HT-29 (cell line): ENCODE measurements at regions not wholly inside any gene's neighbourhood (a gene's known extent, or its start where the extent isn't known, plus 50 kb on each side); places are given as distances from the start of the nearest gene placed in this dataset.

ENCODE experiments used
- DNase-seq: peaks from one replicate; pipeline ENCODE4 v3.0.0-alpha.2; 2015; ENCODE audit warnings: low spot score

DNA sequence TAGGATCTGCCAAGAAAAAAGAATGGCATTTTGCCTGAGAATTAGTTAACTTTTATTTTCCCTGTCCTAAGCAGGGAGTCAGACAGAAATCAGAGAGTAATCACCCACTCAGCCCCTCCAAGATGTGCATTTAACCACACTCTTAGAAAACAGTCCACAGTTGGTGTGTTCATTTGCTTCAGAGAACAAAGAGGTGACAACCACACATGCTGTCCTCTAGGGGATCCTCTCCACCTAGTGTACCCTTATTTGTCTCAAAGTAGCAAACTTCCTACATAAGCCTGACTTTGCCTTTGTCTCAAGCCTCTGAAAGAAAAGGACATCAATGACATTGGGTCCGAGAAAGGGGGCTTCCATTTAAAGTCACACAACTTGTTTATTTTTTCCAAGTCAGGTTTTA lies 107.0 kb upstream of the RFC3 start:
- DNase-seq = no peak

DNA sequence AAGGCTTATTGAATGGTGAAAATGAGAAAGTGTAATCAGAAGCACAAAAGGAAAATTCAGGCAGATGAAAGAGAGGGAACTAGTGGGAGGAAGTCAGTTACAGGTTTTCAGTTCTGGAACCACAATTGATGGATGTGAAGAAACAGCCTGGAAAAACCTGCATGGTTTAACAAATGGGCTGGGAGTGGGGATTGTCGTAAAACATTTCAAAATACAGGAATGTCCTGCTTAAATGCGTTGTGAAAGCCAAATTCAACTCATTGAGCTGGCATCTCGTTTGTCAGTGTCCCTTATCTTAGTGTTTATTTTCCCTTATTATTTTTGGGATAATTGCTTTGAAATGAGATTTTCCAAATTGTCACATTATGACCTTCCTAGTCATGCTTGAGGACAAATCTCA lies 106.5 kb upstream of the RFC3 start:
- DNase-seq = no peak

DNA sequence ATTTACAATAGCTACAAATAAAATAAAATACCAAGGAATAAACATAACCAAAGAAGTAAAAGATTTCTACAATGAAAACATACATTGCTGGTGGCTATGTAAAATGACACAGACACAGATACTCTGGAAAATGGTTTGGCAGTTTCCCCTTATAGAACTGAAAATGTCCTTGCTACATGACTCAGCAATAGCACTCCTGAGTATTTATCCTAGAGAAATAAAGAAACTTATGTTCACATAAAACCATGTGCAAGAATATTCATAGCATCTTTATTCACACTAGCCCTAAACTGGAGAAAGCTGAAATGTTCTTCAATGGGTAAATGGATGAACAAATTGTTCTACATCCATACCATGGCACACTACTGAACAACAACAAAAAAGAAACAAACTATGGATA lies 100.2 kb upstream of the RFC3 start:
- no peak for DNase-seq

DNA sequence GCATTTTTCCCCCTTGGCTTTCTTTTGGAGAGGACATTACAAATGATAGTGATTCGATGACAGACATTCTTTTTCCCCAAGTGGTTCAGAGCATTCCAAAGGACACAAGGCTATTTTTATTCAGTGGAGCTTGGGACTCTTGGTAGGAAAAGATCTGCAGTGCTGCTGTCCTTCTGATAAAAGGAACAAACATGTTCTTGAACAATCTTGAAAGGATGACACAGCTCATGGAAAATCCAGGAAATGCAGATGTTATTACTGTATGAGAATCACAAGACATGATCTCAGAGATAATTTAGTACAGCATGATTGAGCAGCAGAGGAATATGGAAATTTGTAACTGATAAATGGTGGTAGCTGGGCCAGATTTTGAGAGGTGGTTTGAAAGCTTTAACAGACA lies 96.2 kb upstream of the RFC3 start:
- no peak for DNase-seq

DNA sequence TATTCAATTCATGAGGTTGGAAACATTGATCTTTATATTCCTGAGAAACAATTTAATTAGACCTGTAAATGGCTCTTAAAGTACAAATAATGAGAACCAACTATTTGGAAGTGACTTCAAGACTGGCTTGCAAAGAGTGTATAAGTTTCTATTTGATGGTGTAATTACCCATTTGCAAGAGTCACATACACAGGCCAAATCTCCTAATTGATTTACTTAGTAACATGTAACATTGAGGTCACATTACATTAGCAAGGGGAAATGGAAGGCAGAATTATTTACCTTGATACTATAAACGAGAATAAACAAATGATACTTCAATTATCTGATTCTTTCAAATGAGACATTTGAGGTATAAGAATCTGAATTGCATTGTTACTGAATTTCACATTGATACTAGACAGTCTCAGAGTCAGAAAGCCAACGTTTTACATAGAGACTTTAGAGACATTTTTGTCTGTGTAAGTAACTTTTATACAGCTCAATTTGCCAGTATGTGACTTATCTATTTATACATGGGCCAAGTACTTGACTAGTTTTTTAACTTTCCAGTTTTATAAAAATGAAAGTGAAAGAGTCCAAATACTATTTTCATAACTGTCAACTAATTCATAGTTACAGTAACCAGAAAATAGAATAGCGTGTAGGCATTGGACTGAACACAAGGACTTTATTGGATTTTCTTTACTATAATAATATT lies 95.6 kb upstream of the RFC3 start:
- DNase-seq = no peak

DNA sequence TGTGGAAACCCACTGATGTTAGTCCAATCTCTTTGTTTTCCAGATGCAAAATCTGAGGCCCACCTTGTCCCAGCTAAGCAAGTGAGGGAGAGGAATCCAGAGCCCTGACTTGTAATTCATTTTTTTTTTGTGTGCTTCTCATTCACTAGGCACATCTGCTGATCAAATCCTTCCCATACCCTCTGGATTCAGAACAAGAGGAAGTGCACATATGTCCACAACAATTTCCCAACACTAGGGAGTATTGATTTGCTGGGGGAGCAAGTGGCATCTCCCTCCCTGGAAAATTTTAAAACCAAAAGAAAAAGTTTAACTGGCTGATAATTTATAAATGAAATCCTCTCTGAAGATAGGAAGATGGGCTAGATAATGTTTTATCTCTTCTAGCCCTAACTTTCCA lies 94.6 kb upstream of the RFC3 start:
- DNase-seq = no peak

DNA sequence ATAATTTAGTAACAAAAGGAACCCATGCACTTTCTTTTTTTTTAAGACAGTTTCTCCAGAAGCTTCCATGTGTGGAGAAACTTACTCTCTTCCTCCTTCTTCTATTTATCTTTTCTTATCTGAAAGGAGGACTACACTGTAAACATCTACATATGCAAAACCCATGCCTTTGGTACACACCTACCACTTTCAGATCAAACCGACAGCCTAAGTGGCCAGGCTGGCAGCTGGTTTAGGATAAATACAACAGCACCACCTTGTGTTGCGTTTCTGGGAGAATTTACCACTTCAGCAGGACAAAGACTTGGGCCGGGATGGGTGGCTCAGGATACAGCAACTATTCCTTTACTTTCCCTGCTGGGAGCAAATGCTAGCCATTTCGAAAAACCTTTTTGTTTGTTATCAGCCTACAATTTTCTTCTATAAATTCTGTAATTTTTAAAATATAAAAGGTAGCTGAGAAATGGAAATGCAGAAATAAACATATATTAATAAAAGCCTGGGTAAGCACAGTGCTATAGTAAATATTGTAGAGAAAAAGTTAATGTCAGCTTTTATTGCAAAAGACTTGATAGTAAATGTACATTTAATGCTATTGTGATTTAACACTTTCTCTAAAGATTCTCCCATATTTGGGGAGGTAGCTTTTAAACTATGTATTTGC lies 94.0 kb upstream of the RFC3 start:
- DNase-seq = peak; percentile 93

DNA sequence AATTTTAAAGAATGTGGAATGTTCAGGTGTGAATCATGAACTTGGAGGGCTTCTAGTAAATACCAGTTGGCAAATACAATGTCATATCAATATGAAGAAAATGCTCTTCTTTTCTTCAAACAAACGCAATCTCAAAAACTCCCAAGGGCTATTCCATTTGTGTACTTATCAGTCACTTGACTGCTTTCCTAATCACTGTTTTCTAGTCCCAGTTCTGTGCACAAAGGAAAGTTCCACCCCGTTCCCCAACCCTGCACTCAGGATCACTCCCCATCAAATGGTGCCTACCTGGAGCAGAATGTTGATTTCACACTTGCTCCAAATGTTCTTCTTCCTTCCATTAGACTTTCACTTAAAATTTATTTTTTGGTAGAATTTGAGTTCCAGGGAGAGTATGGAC lies 92.6 kb upstream of the RFC3 start:
- no peak for DNase-seq

DNA sequence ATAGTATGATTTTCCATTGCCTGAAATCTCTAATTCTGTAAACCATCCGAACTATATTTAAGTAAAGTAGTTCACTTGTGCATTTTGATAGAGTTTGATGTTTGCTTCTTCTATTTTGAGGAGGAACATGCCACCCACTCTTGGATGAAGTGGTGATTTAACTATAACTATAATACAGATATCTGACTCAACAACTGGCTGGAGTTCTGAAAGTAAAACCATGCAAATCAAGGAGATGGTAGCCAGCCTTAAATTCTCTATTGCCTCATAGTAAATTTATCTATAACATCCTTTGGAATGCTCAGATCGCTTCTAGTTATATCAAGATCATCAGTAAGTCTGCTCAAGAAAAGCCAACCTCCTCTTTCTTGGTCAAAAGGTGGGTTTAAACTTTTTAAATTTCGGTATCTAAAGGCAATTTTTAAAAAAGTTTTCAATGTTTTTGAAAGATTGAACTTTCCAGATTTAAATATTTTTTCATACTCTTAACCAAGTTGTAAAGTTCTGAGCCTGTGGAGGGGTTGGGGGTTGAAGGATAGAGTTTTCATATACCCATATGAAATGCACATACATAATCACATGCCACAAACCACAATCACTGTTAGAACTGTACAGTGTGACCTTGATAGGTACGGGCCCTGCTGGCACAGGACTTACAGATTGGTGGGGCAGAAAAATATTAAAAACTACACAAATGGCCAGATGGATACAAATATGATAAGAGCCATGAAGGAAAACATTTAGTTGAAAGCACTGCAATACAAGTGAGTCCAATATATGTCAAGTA lies 90.5 kb upstream of the RFC3 start:
- DNase-seq = no peak

DNA sequence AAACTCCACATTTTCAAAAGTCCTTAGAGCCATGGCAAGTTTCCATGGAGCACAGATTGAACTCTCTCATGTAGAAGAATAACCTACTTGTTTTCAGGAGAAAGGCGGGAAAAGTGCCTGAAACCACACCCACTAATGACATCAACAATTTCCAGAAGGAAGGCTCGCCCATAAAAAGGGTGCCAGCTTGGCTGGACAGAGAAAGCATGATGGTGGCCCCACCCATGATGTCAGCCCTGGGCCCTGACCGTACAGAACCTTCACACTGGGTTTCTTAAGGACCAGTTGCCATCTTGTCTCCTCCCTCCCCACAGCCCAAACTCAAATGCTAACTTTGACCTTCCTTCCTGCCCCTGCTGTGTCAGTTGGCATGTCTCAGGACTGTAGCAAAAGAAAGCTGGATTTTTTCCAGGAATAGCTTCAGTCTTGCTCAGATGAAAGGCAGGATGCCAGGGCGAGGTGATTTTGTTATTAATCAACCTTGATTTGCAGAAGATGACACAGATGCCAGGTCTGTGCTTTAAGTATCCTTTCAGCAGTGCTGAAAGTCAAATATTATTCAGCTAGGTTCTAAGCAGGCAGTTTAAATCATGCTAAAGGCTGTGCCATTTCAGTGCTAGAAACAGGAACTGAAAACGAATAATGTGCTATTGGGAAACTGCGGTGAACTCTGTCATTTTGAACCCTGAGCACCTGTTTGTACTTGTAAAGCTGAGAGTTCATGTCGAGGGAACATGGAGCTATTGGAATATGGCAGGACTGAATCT lies 89.5 kb upstream of the RFC3 start:
- DNase-seq = no peak

DNA sequence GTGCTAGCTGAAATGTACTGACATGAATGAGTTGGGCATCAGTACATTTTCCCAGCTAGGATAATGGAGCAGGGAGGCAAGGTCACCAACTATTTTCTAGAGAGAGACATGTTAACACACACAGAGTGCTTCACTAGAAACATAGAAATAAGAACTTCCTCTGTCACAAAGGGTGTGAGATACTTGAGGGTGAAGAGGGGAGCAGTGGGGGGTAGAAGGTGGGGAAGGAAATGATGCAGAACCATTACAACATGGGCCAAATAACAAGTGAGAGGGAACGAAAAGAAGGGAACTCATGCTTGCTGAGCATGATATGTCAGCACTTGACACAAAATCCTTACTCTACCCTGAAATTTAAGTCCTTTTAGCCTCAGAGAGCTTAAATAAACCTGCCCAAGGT lies 87.8 kb upstream of the RFC3 start:
- no peak for DNase-seq

DNA sequence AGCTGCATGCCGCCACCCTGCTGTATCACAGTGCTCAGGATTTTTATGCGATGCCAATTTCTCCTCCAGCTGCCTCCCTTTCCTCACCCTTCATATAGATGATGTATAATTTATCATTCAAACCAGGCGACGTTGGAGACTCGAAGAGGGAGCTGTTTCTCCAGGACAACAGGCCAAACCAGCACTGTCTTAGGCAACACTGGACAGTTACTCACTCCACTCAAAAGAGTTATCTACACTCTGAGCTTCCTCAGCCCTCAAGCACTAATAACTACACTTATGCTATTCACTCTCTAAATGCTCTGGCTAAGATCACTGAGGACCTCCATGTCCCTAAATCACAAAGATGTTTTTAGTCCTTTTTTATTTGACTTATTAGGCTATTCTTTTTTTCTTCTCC lies 87.3 kb upstream of the RFC3 start:
- DNase-seq = no peak

DNA sequence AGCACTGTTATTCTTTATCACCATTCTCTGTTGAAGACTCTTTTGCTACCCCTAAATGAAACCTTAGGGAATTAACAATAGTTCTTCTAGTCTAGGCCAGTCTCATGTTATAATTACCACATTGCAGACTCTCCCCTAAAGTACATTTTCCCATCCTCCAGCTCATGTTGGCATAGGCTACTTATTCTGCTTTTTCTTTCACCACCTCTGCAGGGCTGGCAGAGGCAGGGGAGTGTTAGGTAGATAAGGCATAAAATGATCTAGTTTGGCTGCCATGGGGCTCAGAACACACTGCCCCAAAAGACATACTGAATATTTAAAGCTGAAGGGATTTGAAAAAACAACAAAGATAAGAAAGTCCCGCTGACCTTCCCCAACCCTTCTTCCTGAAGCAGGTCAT lies 82.7 kb upstream of the RFC3 start:
- DNase-seq = no peak

DNA sequence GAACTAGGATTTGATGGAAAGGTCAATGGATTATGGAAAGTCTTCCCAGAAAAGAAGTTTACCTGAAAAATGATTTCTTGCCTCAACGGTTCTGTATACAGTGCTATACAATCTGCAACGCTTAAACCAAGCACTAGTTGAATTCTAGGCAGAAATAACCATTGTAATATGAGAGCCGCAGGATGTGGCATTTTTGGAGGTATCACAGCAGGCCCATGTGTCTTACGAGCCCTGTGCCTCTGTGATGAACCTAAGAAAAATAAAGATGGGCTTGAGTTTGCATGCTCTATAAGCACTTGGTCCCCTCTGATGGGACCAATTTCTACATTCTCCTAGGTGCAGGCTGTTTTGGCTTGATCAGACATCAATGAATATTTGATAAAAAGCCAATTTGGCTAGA lies 78.7 kb upstream of the RFC3 start:
- no peak for DNase-seq

DNA sequence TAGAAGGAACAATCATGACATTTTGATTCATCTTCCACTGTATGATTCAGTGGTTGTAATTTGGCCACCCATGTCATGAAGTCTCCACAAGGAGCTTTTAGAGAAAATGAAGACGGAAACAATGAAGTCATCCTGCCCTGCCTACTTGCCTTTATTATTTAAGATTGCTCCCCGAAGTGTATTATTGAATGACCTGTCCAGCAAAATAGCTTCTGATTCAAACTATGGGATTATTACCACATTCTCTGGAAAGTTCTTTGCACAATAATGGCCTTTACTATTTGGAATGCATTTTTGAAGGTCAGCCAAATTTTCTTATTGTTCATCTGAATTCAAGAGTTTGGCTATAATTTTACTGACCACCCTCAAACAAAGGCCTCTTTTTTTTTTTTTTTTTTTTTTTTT lies 77.8 kb upstream of the RFC3 start:
- no peak for DNase-seq

DNA sequence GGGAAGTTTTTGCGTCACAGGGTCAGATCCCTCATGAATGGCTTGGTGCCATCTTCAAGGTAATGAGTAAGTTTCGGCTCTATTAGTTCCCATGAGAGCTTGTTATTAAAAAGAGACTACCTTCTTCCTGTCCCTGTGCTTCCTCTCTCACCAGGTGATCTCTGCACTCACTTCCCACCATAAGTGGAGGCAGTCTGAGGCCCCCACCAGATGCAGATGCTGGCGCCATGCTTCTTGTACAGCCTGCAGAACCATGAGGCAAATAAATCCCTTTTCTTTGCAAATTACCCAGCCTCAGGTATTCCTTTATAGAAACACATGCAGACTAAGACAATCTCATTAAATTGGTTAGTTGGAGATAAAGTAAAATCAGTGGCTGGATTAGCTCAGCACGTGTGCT lies 75.6 kb upstream of the RFC3 start:
- no peak for DNase-seq

DNA sequence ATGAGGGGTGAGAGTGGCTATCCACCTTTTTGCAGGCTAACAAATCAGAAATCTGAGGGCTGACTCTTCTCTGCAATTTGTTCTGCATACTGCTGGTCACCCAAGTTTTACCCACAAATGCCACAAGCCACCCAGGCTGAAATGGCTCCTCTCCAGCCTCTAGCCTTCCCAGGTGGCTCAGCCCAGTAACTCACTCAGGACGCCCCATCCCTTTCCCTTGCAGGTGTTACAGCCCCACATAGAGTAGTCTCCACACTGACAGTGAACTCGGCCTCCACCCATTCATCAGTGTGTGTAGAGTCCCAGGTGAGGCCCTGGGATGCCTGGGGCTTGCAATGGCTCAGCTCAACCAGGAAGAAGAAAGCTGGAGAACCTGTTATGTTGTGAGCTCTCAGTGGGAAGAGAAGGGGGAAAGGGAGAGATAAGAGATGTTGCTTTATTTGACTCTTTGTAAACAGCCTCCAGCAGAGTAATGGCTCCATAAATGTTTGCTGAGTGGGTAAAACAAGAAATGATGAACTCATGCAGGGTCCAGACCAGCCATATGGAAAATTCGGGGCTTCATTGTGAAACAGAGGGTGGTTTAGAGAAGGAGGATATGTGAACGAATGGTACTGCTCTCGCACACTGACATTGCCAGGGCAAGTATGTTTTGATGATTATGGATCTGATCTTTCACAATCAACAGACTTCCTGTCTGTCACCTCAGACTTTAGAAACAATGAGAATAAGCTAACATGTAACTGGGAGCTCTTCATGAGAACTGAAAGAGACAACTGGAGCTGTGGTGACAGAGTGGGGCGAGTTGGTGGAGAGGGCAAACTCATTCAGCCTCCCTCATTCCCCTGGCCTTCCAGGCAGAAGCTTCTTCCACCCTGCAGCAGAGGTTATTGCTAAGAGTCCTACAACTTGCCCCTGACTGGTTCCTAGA lies 74.2 kb upstream of the RFC3 start:
- no peak for DNase-seq

DNA sequence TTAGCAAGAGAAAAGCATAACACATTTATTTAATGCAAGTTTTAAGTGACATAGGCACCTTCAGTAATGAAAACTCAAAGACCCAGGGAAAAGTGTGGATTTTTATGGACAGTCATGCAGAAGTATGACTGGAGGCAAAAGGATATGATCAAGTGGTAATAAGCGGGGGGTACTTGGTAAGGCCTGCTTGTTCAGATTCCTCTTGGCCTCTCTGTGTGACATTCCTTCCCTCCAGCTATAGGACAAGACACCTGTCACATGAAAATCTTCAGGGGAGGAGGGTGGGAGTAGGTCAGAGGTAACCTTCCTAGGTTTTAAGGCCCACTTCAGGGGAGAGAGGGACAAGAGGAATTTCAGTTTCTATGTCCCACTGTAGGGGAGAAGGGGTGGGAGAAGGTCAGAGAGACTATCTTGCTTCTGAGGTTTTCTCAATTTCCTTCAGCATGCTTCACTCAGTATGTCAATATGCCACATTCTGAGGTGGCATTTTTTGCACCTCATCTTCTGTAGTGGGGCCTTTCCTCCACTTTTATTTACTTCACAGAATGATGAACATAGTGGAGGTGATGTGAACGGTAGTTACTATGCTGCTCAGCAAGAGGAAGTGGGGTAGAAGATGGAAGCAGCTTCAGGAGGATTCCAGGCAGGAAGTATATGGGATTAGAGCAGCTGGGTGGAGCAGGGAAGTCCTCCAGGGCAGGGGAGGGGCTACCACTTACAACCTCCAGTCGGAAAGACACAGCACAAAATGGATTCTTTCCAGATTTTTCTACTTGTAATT lies 73.2 kb upstream of the RFC3 start:
- peak; percentile 38 for DNase-seq

DNA sequence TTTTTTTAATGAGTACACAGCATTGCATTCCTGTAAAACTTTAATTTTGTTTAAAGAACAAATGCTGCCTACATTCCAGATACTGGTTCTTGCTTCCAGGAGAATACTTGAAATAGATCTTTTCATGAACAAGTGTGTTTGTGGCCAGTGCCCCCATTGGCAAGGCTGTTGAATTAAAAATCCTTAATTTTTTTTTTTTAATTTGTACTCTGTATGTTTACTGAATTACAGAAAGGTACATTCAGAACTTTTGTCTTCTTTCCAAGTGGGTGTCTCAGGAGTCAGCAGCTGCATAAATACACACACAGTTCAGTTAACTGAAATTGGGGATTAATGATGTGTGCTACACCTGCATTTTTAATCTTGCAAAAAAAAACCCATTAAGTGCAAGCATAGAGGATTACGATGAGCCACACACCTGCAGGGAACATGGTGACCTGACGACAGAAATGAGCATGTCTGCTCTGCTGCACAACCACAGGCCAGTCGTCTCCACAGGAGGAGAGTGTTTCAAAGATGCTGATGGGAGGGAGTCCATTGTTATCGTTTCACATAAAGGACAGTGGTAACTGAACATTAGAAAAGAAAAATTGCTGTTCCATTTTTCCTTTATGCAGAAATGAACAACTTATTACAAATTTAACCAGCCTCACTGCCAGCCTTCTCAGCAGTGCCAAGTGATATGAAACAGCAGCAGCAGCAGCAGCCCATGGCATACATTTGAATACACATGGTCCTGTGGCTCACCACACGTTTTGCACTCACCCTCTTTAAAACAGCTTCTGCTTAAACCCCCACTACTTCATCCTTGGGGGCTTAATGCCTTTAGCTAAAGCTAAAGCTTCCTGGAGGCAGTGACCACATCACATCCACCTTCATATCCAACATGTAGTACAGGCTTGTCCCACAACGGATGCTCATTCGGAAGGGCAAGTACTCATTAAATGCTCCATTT lies 72.3 kb upstream of the RFC3 start:
- DNase-seq = no peak
